SK-N-SH (cell line): ENCODE measurements at regions not wholly inside any gene's neighbourhood (a gene's known extent, or its start where the extent isn't known, plus 50 kb on each side); places are given as distances from the start of the nearest gene placed in this dataset.
A peak's percentile ranks its signal among the peaks of the same experiment; 100 is the strongest.

Experiments used
- CTCF ChIA-PET: fragments of 300-600, 350-600 bp; formaldehyde crosslinking; extraction: SDS; loops from one replicate; lab custom pipeline; 2021; lab: Yijun Ruan, JAX
- POLR2A ChIA-PET: fragments of 350-600 bp; sonication (Branson Sonifier 250); formaldehyde crosslinking; extraction: SDS; loops from one replicate; lab custom pipeline; 2020; ENCODE audit warnings: antibody characterized with exemption, inconsistent platforms; lab: Yijun Ruan, JAX
- DNase-seq: peaks from one replicate; pipeline ENCODE4 v3.0.0; 2012
- H2AFZ ChIP-seq: fragments of 200-600 bp; sonication (generic); 2 replicates; pipeline ENCODE4 v1.8.1; 2016; ENCODE audit warnings: antibody characterized with exemption, mild to moderate bottlenecking, low read depth
- H3F3A ChIP-seq: fragments of 200-600 bp; sonication (generic); replicated peaks from 2 replicates; pipeline ENCODE3; 2016; ENCODE audit warnings: antibody characterized with exemption, mild to moderate bottlenecking; ENCODE audit not compliant: insufficient read depth
- H3K27ac ChIP-seq, 2 experiments: fragments of 200-500 bp in 1 of 2; fragments of 200-600 bp in 1 of 2; sonication (Bioruptor generic) in 1 of 2; sonication (generic), shearing (Covaris generic) in 1 of 2; 2 replicates each; pipeline versions ENCODE4 v1.5.1 to v1.6.1; 2014 to 2016; ENCODE audit warnings: low read depth in 2 of 2, inconsistent platforms in 1 of 2, low read length in 1 of 2, mild to moderate bottlenecking in 1 of 2, mixed read lengths in 1 of 2
- H3K27me3 ChIP-seq: fragments of 200-600 bp; sonication (generic), shearing (Covaris generic); 2 replicates; pipeline ENCODE4 v1.6.1; 2016; ENCODE audit warnings: mixed run types; ENCODE audit not compliant: insufficient read depth
- H3K36me3 ChIP-seq, 2 experiments: fragments of 200-500 bp in 1 of 2; fragments of 200-600 bp in 1 of 2; sonication (Bioruptor generic) in 1 of 2; sonication (generic) in 1 of 2; replicated peaks in 1 of 2; 2 replicates each; pipeline versions ENCODE3 to v1.5.1; 2014 to 2016; ENCODE audit warnings: low read length in 1 of 2, mild to moderate bottlenecking in 1 of 2; ENCODE audit not compliant: insufficient read depth in 2 of 2, control insufficient read depth in 1 of 2
- H3K4me1 ChIP-seq, 2 experiments: fragments of 200-500 bp in 1 of 2; fragments of 200-600 bp in 1 of 2; sonication (Bioruptor generic) in 1 of 2; sonication (generic), shearing (Covaris generic) in 1 of 2; 2 replicates each; pipeline versions ENCODE4 v1.5.1 to v1.6.1; 2014 to 2016; ENCODE audit warnings: low read depth in 1 of 2, low read length in 1 of 2, mixed run types in 1 of 2; ENCODE audit not compliant: insufficient read depth in 2 of 2, control insufficient read depth in 1 of 2
- H3K4me2 ChIP-seq: fragments of 200-600 bp; sonication (generic), shearing (Covaris generic); 2 replicates; pipeline ENCODE4 v1.6.1; 2017; ENCODE audit warnings: mixed run types
- H3K4me3 ChIP-seq, 2 experiments: fragments of 200-500 bp in 1 of 2; fragments of 200-600 bp in 1 of 2; sonication (Bioruptor generic) in 1 of 2; sonication (generic), shearing (Covaris generic) in 1 of 2; 2 replicates each; pipeline versions ENCODE4 v1.5.1 to v1.8.1; 2014 to 2016; ENCODE audit warnings: low read depth in 2 of 2, inconsistent platforms in 1 of 2, low read length in 1 of 2, mild to moderate bottlenecking in 1 of 2, mixed read lengths in 1 of 2, moderate library complexity in 1 of 2
- H3K79me2 ChIP-seq: fragments of 200-600 bp; sonication (generic); 2 replicates; pipeline ENCODE4 v1.8.1; 2017; ENCODE audit warnings: mild to moderate bottlenecking; ENCODE audit not compliant: insufficient read depth
- H3K9ac ChIP-seq: fragments of 200-600 bp; sonication (generic); 2 replicates; pipeline ENCODE4 v1.6.1; 2017; ENCODE audit warnings: mixed run types
- H3K9me2 ChIP-seq: fragments of 200-600 bp; sonication (generic); 2 replicates; pipeline ENCODE4 v1.6.1; 2017; ENCODE audit warnings: mixed run types
- H3K9me3 ChIP-seq: fragments of 200-600 bp; sonication (generic); 2 replicates; pipeline ENCODE4 v1.6.1; 2017; ENCODE audit warnings: mixed run types, mild to moderate bottlenecking, moderate library complexity
- H4K20me1 ChIP-seq: fragments of 200-600 bp; sonication (generic); 2 replicates; pipeline ENCODE4 v1.6.1; 2017; ENCODE audit warnings: mild to moderate bottlenecking, mixed run types; ENCODE audit not compliant: insufficient read depth
- ELF1 ChIP-seq: IDR thresholded peaks from 2 replicates; pipeline ENCODE4 v1.4.0; 2012
- EP300 ChIP-seq, 2 experiments: IDR thresholded peaks; 2 replicates each; pipeline versions ENCODE4 v1.4.0 to v1.6.1; 2012; ENCODE audit warnings: borderline replicate concordance in 1 of 2, low read depth in 1 of 2, low read length in 1 of 2
- EZH2phosphoT487 ChIP-seq: fragments of 200-600 bp; sonication (generic); IDR thresholded peaks from 2 replicates; pipeline ENCODE4 v1.6.1; 2017; ENCODE audit warnings: low read depth, mixed run types, mild to moderate bottlenecking, antibody characterized with exemption, moderate library complexity, borderline replicate concordance
- FOXJ3 ChIP-seq: sonication (generic); formaldehyde crosslinking; IDR thresholded peaks from 2 replicates; pipeline ENCODE4 v1.5.1; 2020; ENCODE audit warnings: mild to moderate bottlenecking, missing genetic modification reagents
- FOXM1 ChIP-seq: IDR thresholded peaks from 2 replicates; pipeline ENCODE4 v1.4.0; 2012; ENCODE audit warnings: low read depth, mild to moderate bottlenecking
- GABPA ChIP-seq: IDR thresholded peaks from 2 replicates; pipeline ENCODE4 v1.4.0; 2012; ENCODE audit warnings: low read depth, mild to moderate bottlenecking
- JUND ChIP-seq: IDR thresholded peaks from 2 replicates; pipeline ENCODE4 v1.4.0; 2012
- MEF2A ChIP-seq: IDR thresholded peaks from 2 replicates; pipeline ENCODE4 v1.4.0; 2012; ENCODE audit warnings: low read depth, borderline replicate concordance
- MXI1 ChIP-seq: IDR thresholded peaks from 2 replicates; pipeline ENCODE4 v1.6.1; 2012; ENCODE audit warnings: mild to moderate bottlenecking, low read depth, low read length, improper control_type of control experiment
- NFIC ChIP-seq: IDR thresholded peaks from 2 replicates; pipeline ENCODE4 v1.4.0; 2012; ENCODE audit warnings: borderline replicate concordance
- POLR2AphosphoS5 ChIP-seq: IDR thresholded peaks from 2 replicates; pipeline ENCODE4 v1.6.1; 2012; ENCODE audit warnings: low read depth, low read length
- RAD21 ChIP-seq: IDR thresholded peaks from 2 replicates; pipeline ENCODE4 v1.6.1; 2012; ENCODE audit warnings: mild to moderate bottlenecking, low read length
- RCOR1 ChIP-seq: fragments of 150-350 bp; IDR thresholded peaks from 2 replicates; pipeline ENCODE4 v1.6.1; 2017; ENCODE audit warnings: antibody characterized with exemption, low read length
- RFX5 ChIP-seq: IDR thresholded peaks from 2 replicates; pipeline ENCODE4 v1.6.1; 2012; ENCODE audit warnings: mild to moderate bottlenecking, improper control_type of control experiment, low read length
- RXRA ChIP-seq: IDR thresholded peaks from 2 replicates; pipeline ENCODE4 v1.4.0; 2012; ENCODE audit warnings: low read depth, mild to moderate bottlenecking, borderline replicate concordance
- TAF1 ChIP-seq: IDR thresholded peaks from 2 replicates; pipeline ENCODE4 v1.6.1; 2012; ENCODE audit warnings: low read depth, mild to moderate bottlenecking, low read length, moderate library complexity, borderline replicate concordance
- TEAD4 ChIP-seq: IDR thresholded peaks from 2 replicates; pipeline ENCODE4 v1.4.0; 2012; ENCODE audit warnings: mild to moderate bottlenecking, borderline replicate concordance; ENCODE audit not compliant: insufficient read depth
- YY1 ChIP-seq: IDR thresholded peaks from 2 replicates; pipeline ENCODE4 v1.4.0; 2012; ENCODE audit warnings: low read depth, mild to moderate bottlenecking
- WGBS: methylation state at CpG from one replicate; pipeline ENCODE4 v1.1.6; 2017; ENCODE audit warnings: low lambda C conversion rate; 5-methylcytosine and 5-hydroxymethylcytosine counted together
- TF ChIP-seq, protein P1 (sequence below): IDR thresholded peaks from 2 replicates; pipeline ENCODE4; 2012
- TF ChIP-seq, protein P2 (sequence below): IDR thresholded peaks from 2 replicates; pipeline ENCODE4 v1.4.0; 2012; ENCODE audit warnings: low read depth
- TF ChIP-seq, protein P3 (sequence below): IDR thresholded peaks from 2 replicates; pipeline ENCODE4 v1.6.1; 2012; ENCODE audit warnings: mild to moderate bottlenecking, low read depth, low read length, moderate library complexity
- TF ChIP-seq, protein P4 (sequence below): fragments of 200-600 bp; sonication (generic); IDR thresholded peaks from 2 replicates; pipeline ENCODE4 v1.6.1; 2017; ENCODE audit warnings: antibody characterized with exemption, mild to moderate bottlenecking, moderate library complexity
- TF ChIP-seq, protein P5 (sequence below): fragments of 150-350 bp; IDR thresholded peaks from 2 replicates; pipeline ENCODE4 v1.6.1; 2016; ENCODE audit warnings: mild to moderate bottlenecking, low read depth, low read length

DNA sequence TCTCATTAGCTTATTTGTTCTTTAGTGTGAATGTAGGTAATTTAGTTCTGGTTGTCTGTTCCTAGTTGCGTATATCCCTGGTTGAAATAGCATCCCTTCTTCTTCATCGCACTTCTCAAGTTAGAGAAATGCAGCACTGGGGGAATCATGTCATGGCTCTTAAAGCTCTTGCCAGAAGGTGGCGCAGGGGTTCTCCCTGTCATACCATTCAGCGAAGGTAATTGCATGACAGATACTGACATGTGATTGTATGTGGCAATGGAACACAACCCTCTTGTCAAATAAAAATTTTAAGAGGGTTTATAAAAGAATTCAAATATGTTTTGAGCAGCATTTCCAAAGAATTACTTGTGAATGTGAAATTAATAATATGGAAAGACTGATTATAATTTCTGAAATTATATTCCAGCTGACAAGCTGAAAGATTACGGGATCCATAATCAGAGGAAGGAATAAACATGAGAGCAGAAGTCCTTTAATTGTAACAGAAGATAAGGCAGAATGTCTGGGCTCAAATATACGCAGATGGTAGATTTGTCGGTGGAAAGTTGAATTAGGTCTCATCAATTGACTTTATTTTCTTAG lies 411.7 kb downstream of the DSEL start (continued):
- TF ChIP-seq RXRA (no peak), TEAD4 (no peak), EP300 (IDR thresholded peaks at IDR 0.05; ENCODE audit: borderline replicate concordance in 1 of 2, low read depth in 1 of 2, low read length in 1 of 2) (no peak), ELF1 (no peak), RCOR1 (0 out of 2 replicates have a peak, but pooled peaks have one; percentile 9), YY1 (no peak)
- TF ChIP-seq, protein P1, sequence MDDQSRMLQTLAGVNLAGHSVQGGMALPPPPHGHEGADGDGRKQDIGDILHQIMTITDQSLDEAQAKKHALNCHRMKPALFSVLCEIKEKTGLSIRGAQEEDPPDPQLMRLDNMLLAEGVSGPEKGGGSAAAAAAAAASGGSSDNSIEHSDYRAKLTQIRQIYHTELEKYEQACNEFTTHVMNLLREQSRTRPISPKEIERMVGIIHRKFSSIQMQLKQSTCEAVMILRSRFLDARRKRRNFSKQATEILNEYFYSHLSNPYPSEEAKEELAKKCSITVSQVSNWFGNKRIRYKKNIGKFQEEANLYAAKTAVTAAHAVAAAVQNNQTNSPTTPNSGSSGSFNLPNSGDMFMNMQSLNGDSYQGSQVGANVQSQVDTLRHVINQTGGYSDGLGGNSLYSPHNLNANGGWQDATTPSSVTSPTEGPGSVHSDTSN: peak; percentile 62
- TF ChIP-seq, all 33 proteins: peak for 6

DNA sequence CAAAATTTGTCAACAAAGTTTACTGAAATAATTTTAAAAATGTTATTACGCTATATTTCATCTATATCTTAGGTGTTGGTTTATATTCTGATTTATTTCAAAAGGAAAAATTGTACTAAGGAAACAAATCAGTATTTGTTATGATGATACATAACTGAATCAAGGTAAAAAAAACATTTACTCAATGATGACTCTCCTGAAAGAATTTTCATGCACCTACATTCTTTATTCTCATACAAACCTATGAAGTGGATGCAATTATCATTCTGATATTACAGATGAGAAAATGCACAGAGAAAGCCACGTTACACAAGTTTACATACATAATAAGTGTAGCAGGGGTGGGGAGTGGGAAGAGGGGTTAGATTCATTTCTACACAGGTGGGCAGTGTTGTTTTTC lies 422.4 kb downstream of the DSEL start:
- 21% methylated on average over 2 of the region's 2 CpGs for WGBS

More for the DNA sequence above, 422.4 kb downstream of the DSEL start:
- Histone ChIP-seq H3K9ac (no peak overlapping the region), H3K27me3 (no peaks in the 10 kb centered on the region), H3K9me2 (no peaks in the 10 kb centered on the region), H3K9me3 (no peaks in the 10 kb centered on the region), H3F3A (no peaks in the 10 kb centered on the region), H3K4me3 (no peak overlapping the region), H3K36me3 (no peaks in the 10 kb centered on the region), H3K27ac (no peak overlapping the region), H3K4me2 (no peak overlapping the region), H4K20me1 (no peaks in the 10 kb centered on the region), H3K79me2 (no peaks in the 10 kb centered on the region), H3K4me1 (no peaks in the 10 kb centered on the region), H2AFZ (no peak overlapping the region)
- POLR2A ChIA-PET: no interaction called here
- CTCF ChIA-PET: interaction anchor here (2.9 kb wide), 1 partner anchor 10 kb away, joined by 10 read pairs; no protein-coding TSS in a partner anchor
- DNase-seq: no peak
- TF ChIP-seq, protein P2, sequence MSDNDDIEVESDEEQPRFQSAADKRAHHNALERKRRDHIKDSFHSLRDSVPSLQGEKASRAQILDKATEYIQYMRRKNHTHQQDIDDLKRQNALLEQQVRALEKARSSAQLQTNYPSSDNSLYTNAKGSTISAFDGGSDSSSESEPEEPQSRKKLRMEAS: no peak
- TF ChIP-seq TAF1 (no peak), RAD21 (no peak), MXI1 (no peak), POLR2AphosphoS5 (no peak), MEF2A (no peak), EZH2phosphoT487 (no peak), GABPA (no peak), FOXM1 (no peak), TEAD4 (no peak), YY1 (no peak), FOXJ3 (CRISPR knock-in tag) (no peak), RCOR1 (no peak), RFX5 (no peak), NFIC (no peak), JUND (no peak)
- TF ChIP-seq, protein P3, sequence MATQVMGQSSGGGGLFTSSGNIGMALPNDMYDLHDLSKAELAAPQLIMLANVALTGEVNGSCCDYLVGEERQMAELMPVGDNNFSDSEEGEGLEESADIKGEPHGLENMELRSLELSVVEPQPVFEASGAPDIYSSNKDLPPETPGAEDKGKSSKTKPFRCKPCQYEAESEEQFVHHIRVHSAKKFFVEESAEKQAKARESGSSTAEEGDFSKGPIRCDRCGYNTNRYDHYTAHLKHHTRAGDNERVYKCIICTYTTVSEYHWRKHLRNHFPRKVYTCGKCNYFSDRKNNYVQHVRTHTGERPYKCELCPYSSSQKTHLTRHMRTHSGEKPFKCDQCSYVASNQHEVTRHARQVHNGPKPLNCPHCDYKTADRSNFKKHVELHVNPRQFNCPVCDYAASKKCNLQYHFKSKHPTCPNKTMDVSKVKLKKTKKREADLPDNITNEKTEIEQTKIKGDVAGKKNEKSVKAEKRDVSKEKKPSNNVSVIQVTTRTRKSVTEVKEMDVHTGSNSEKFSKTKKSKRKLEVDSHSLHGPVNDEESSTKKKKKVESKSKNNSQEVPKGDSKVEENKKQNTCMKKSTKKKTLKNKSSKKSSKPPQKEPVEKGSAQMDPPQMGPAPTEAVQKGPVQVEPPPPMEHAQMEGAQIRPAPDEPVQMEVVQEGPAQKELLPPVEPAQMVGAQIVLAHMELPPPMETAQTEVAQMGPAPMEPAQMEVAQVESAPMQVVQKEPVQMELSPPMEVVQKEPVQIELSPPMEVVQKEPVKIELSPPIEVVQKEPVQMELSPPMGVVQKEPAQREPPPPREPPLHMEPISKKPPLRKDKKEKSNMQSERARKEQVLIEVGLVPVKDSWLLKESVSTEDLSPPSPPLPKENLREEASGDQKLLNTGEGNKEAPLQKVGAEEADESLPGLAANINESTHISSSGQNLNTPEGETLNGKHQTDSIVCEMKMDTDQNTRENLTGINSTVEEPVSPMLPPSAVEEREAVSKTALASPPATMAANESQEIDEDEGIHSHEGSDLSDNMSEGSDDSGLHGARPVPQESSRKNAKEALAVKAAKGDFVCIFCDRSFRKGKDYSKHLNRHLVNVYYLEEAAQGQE: no peak
- TF ChIP-seq, protein P4, sequence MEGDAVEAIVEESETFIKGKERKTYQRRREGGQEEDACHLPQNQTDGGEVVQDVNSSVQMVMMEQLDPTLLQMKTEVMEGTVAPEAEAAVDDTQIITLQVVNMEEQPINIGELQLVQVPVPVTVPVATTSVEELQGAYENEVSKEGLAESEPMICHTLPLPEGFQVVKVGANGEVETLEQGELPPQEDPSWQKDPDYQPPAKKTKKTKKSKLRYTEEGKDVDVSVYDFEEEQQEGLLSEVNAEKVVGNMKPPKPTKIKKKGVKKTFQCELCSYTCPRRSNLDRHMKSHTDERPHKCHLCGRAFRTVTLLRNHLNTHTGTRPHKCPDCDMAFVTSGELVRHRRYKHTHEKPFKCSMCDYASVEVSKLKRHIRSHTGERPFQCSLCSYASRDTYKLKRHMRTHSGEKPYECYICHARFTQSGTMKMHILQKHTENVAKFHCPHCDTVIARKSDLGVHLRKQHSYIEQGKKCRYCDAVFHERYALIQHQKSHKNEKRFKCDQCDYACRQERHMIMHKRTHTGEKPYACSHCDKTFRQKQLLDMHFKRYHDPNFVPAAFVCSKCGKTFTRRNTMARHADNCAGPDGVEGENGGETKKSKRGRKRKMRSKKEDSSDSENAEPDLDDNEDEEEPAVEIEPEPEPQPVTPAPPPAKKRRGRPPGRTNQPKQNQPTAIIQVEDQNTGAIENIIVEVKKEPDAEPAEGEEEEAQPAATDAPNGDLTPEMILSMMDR: no peak
- TF ChIP-seq, protein P5, sequence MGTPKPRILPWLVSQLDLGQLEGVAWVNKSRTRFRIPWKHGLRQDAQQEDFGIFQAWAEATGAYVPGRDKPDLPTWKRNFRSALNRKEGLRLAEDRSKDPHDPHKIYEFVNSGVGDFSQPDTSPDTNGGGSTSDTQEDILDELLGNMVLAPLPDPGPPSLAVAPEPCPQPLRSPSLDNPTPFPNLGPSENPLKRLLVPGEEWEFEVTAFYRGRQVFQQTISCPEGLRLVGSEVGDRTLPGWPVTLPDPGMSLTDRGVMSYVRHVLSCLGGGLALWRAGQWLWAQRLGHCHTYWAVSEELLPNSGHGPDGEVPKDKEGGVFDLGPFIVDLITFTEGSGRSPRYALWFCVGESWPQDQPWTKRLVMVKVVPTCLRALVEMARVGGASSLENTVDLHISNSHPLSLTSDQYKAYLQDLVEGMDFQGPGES: no peak
- TF ChIP-seq, protein P1: no peak
